IMR-90 (cell line): ENCODE measurements at regions not wholly inside any gene's neighbourhood (a gene's known extent, or its start where the extent isn't known, plus 50 kb on each side); places are given as distances from the start of the nearest gene placed in this dataset.

Experiments
- ATAC-seq: fragments of 200-7000 bp; cut with Tn5 transposase; 2 replicates; pipeline ENCODE4 v1.9.1; 2020; ENCODE audit warnings: low read depth, mild to moderate bottlenecking, moderate library complexity
- BruUV-seq: library from RNA; stranded (reverse); fragments of 400-500 nt; replicated peaks from 2 replicates; lab custom pipeline; 2021; lab: Mats Ljungman, UMichigan
- CTCF ChIA-PET: fragments of 300-600 bp; formaldehyde crosslinking; extraction: SDS; loops from one replicate; lab custom pipeline; 2021; ENCODE audit warnings: antibody characterized with exemption; lab: Yijun Ruan, JAX
- POLR2A ChIA-PET: fragments of 300-600 bp; sonication (Branson Sonifier 250); formaldehyde crosslinking; loops from one replicate; lab custom pipeline; 2022; ENCODE audit warnings: antibody characterized with exemption; ENCODE audit not compliant: unreplicated experiment; lab: Charles Lee
- DNase-seq: peaks from one replicate; pipeline ENCODE4 v3.0.0; 2013
- H2AFZ ChIP-seq: replicated peaks from 2 replicates; pipeline ENCODE3; 2013; ENCODE audit warnings: low read length, mild to moderate bottlenecking; ENCODE audit not compliant: poor library complexity
- H2AK5ac ChIP-seq: 2 replicates; pipeline ENCODE4 v1.6.1; 2013; ENCODE audit warnings: low read depth, low read length, inconsistent platforms
- H2AK9ac ChIP-seq: replicated peaks from 2 replicates; pipeline ENCODE3; 2013; ENCODE audit warnings: mild to moderate bottlenecking, low read depth, low read length, moderate library complexity; ENCODE audit not compliant: poor library complexity
- H2BK120ac ChIP-seq: 2 replicates; pipeline ENCODE4 v1.6.1; 2013; ENCODE audit warnings: low read depth, low read length, inconsistent platforms
- H2BK15ac ChIP-seq: 3 replicates; pipeline ENCODE4 v1.6.1; 2013; ENCODE audit warnings: low read depth, low read length, inconsistent platforms
- H2BK20ac ChIP-seq: 2 replicates; pipeline ENCODE4 v1.6.1; 2013; ENCODE audit warnings: low read depth, mild to moderate bottlenecking, inconsistent platforms, low read length, moderate library complexity
- H2BK5ac ChIP-seq: 2 replicates; pipeline ENCODE4 v1.6.1; 2013; ENCODE audit warnings: mild to moderate bottlenecking, low read depth, low read length, inconsistent platforms; ENCODE audit not compliant: poor library complexity, severe bottlenecking
- H3K14ac ChIP-seq: replicated peaks from 2 replicates; pipeline ENCODE4 v1.6.1; 2013; ENCODE audit warnings: low read depth, low read length, inconsistent platforms
- H3K18ac ChIP-seq: 2 replicates; pipeline ENCODE4 v1.6.1; 2013; ENCODE audit warnings: low read depth, low read length, control low read depth
- H3K23ac ChIP-seq: 2 replicates; pipeline ENCODE4 v1.6.1; 2013; ENCODE audit warnings: low read depth, low read length, inconsistent platforms
- H3K27ac ChIP-seq: 2 replicates; pipeline ENCODE4 v1.5.1; 2013; ENCODE audit warnings: mild to moderate bottlenecking, control low read depth, low read length; ENCODE audit not compliant: insufficient read depth
- H3K27me3 ChIP-seq: 2 replicates; pipeline ENCODE4 v1.6.1; 2013; ENCODE audit warnings: low read length; ENCODE audit not compliant: control insufficient read depth, insufficient read depth
- H3K36me3 ChIP-seq: 2 replicates; pipeline ENCODE4 v1.6.1; 2013; ENCODE audit warnings: low read length, mixed read lengths; ENCODE audit not compliant: control insufficient read depth, insufficient read depth
- H3K4ac ChIP-seq: 2 replicates; pipeline ENCODE4 v1.6.1; 2013; ENCODE audit warnings: low read depth, low read length, inconsistent platforms
- H3K4me1 ChIP-seq: 2 replicates; pipeline ENCODE4 v1.6.1; 2013; ENCODE audit warnings: low read length, mixed read lengths; ENCODE audit not compliant: control insufficient read depth, insufficient read depth
- H3K4me2 ChIP-seq: 2 replicates; pipeline ENCODE4 v1.6.1; 2013; ENCODE audit warnings: low read depth, mild to moderate bottlenecking, control low read depth, low read length, moderate library complexity
- H3K4me3 ChIP-seq: 2 replicates; pipeline ENCODE4 v1.5.1; 2013; ENCODE audit warnings: low read depth, mild to moderate bottlenecking, control low read depth, low read length, moderate library complexity; ENCODE audit not compliant: insufficient read depth
- H3K56ac ChIP-seq: 2 replicates; pipeline ENCODE4 v1.6.1; 2013; ENCODE audit warnings: low read length, inconsistent platforms; ENCODE audit not compliant: insufficient read depth; ENCODE audit errors: extremely low read depth
- H3K79me1 ChIP-seq, 2 experiments: 2 replicates each; pipeline ENCODE4 v1.6.1; 2013; ENCODE audit warnings: low read length in 2 of 2, inconsistent platforms in 1 of 2, low read depth in 1 of 2
- H3K9ac ChIP-seq: 2 replicates; pipeline ENCODE4 v1.6.1; 2013; ENCODE audit warnings: low read depth, low read length, control low read depth
- H3K9me1 ChIP-seq: 2 replicates; pipeline ENCODE4 v1.6.1; 2013; ENCODE audit warnings: low read length, inconsistent platforms; ENCODE audit not compliant: insufficient read depth
- H3K9me3 ChIP-seq: 2 replicates; pipeline ENCODE4 v1.6.1; 2013; ENCODE audit warnings: low read length; ENCODE audit not compliant: control insufficient read depth, insufficient read depth
- H4K20me1 ChIP-seq: 2 replicates; pipeline ENCODE4 v1.6.1; 2013; ENCODE audit warnings: low read length, inconsistent platforms; ENCODE audit not compliant: insufficient read depth
- H4K5ac ChIP-seq: 2 replicates; pipeline ENCODE4 v1.6.1; 2013; ENCODE audit warnings: mild to moderate bottlenecking, low read depth, low read length, control low read depth
- H4K8ac ChIP-seq, 2 experiments: 2 replicates each; pipeline ENCODE4 v1.6.1; 2013; ENCODE audit warnings: low read depth in 2 of 2, low read length in 2 of 2, control low read depth in 1 of 2, inconsistent platforms in 1 of 2
- H4K91ac ChIP-seq: 2 replicates; pipeline ENCODE4 v1.6.1; 2013; ENCODE audit warnings: low read depth, low read length, inconsistent platforms; ENCODE audit not compliant: insufficient read depth
- BHLHE40 ChIP-seq: fragments of 150-350 bp; IDR thresholded peaks from 2 replicates; pipeline ENCODE4 v1.6.1; 2016; ENCODE audit warnings: mild to moderate bottlenecking, low read depth, low read length
- CEBPB ChIP-seq: IDR thresholded peaks from 2 replicates; pipeline ENCODE4 v1.6.1; 2012; ENCODE audit warnings: low read depth, low read length, improper control_type of control experiment
- CHD1 ChIP-seq: IDR thresholded peaks from 2 replicates; pipeline ENCODE4 v1.6.1; 2012; ENCODE audit warnings: low read depth, low read length, improper control_type of control experiment
- CTCF ChIP-seq: conservative IDR thresholded peaks from 2 replicates; pipeline ENCODE4 v1.5.1; 2012; ENCODE audit warnings: mild to moderate bottlenecking, low read depth, low read length, improper control_type of control experiment
- ELK1 ChIP-seq: fragments of 150-350 bp; IDR thresholded peaks from 2 replicates; pipeline ENCODE4 v1.6.1; 2016; ENCODE audit warnings: low read depth, mild to moderate bottlenecking, low read length, moderate library complexity, borderline replicate concordance
- FOS ChIP-seq: fragments of 150-350 bp; IDR thresholded peaks from 2 replicates; pipeline ENCODE4 v1.6.1; 2016; ENCODE audit warnings: low read depth, low read length
- MAFK ChIP-seq: IDR thresholded peaks from 2 replicates; pipeline ENCODE4 v1.6.1; 2012; ENCODE audit warnings: low read depth, low read length, improper control_type of control experiment
- MAZ ChIP-seq: IDR thresholded peaks from 2 replicates; pipeline ENCODE4 v1.6.1; 2012; ENCODE audit warnings: low read depth, mild to moderate bottlenecking, low read length, improper control_type of control experiment, moderate library complexity, borderline replicate concordance
- MXI1 ChIP-seq: IDR thresholded peaks from 2 replicates; pipeline ENCODE4 v1.6.1; 2012; ENCODE audit warnings: low read depth, mild to moderate bottlenecking, low read length, moderate library complexity, borderline replicate concordance
- POLR2A ChIP-seq: IDR thresholded peaks from 2 replicates; pipeline ENCODE4 v1.6.1; 2012; ENCODE audit warnings: mild to moderate bottlenecking, low read depth, low read length
- RAD21 ChIP-seq: IDR thresholded peaks from 2 replicates; pipeline ENCODE4 v1.6.1; 2012; ENCODE audit warnings: low read length, improper control_type of control experiment
- RCOR1 ChIP-seq: IDR thresholded peaks from 2 replicates; pipeline ENCODE4 v1.6.1; 2012; ENCODE audit warnings: mild to moderate bottlenecking, low read length, improper control_type of control experiment; ENCODE audit not compliant: insufficient replicate concordance
- RFX5 ChIP-seq: IDR thresholded peaks from 2 replicates; pipeline ENCODE4 v1.8.0; 2012; ENCODE audit warnings: low read depth, mild to moderate bottlenecking, low read length, moderate library complexity
- SMC3 ChIP-seq: fragments of 150-350 bp; IDR thresholded peaks from 2 replicates; pipeline ENCODE4 v1.6.1; 2016; ENCODE audit warnings: low read depth, mild to moderate bottlenecking, antibody characterized with exemption, low read length, moderate library complexity
- USF2 ChIP-seq: fragments of 150-350 bp; IDR thresholded peaks from 2 replicates; pipeline ENCODE4 v1.6.1; 2017; ENCODE audit warnings: mild to moderate bottlenecking, antibody characterized with exemption, low read length, low read depth
- WGBS, 2 experiments: methylation state at CpG; one replicate each; pipeline versions ENCODE4 v1.1.5 to v1.1.7; 2013; ENCODE audit warnings: missing lambda C conversion rate in 2 of 2; ENCODE audit not compliant: insufficient read length in 1 of 2; ENCODE audit errors: extremely low coverage in 2 of 2; 5-methylcytosine and 5-hydroxymethylcytosine counted together
- dilution Hi-C: fragments of 300-500 bp; cut with HindIII; formaldehyde crosslinking; loops from one replicate; pipeline ENCODE4 v1.14.3; 2018; ENCODE audit warnings: low sequenced_read_pairs; ENCODE audit not compliant: unreplicated experiment
- in situ Hi-C: fragments of 300-500 bp; cut with MboI; formaldehyde crosslinking; loops from 3 replicates; pipeline ENCODE4 v1.14.3; 2019; ENCODE audit warnings: low sequenced_read_pairs, inconsistent platforms, mixed read lengths
- intact Hi-C: fragments of 100-400 bp; cut with micrococcal nuclease; formaldehyde crosslinking; loops from 2 replicates; pipeline ENCODE4 v1.10.0; 2022

GRCh38 chr7:22900101-22900500 lies 77.5 kb upstream of the TOMM7 start:
- Histone ChIP-seq H3K4ac (no peak overlapping the region), H3K4me1 (peaks cover 5% of the 10 kb centered on the region), H3K23ac (no peak overlapping the region), H3K79me1 (no peaks in the 10 kb centered on the region), H3K27ac (no peak overlapping the region), H2AK9ac (no peak overlapping the region), H3K27me3 (no peaks in the 10 kb centered on the region), H3K56ac (no peak overlapping the region), H3K18ac (no peak overlapping the region), H3K4me3 (no peak overlapping the region), H3K9me3 (no peaks in the 10 kb centered on the region), H4K5ac (no peak overlapping the region), H3K14ac (no peak overlapping the region), H2BK15ac (no peak overlapping the region), H4K20me1 (no peaks in the 10 kb centered on the region), H2BK20ac (no peak overlapping the region), H3K4me2 (no peak overlapping the region), H2BK5ac (no peak overlapping the region), H4K8ac (no peak overlapping the region), H3K36me3 (no peaks in the 10 kb centered on the region), H3K9ac (no peak overlapping the region), H2AFZ (no peak overlapping the region), H4K91ac (no peak overlapping the region), H2BK120ac (no peak overlapping the region), H2AK5ac (no peak overlapping the region), H3K9me1 (0 out of 2 replicates have a peak, but pooled peaks cover 3% of the 10 kb centered on the region)
- intact Hi-C loops, result no loop called here
- WGBS, 2 experiments, result no CpG with 5 or more reads among the region's 1 CpG
- no TSS peak for BruUV-seq
- dilution Hi-C loops, result no loop called here
- CTCF ChIA-PET, result no interaction called here
- in situ Hi-C loops, result no loop called here
- TF ChIP-seq CTCF (no peak), MAFK (no peak), MAZ (no peak), FOS (no peak), SMC3 (no peak), POLR2A (no peak), USF2 (no peak), CEBPB (no peak), ELK1 (no peak), CHD1 (no peak), RAD21 (no peak), MXI1 (no peak), RFX5 (no peak), RCOR1 (no peak), BHLHE40 (no peak)
- DNase-seq (no peak), ATAC-seq (no peak)
- POLR2A ChIA-PET, result no interaction called here
